Retinal pigment epithelial cell (primary cell): ENCODE measurements at regions not wholly inside any gene's neighbourhood (a gene's known extent, or its start where the extent isn't known, plus 50 kb on each side); places are given as distances from the start of the nearest gene placed in this dataset.

Source experiments
- DNase-seq: peaks from one replicate; pipeline ENCODE4 v3.0.0-alpha.2; 2010; ENCODE audit warnings: low read depth
- H3K4me3 ChIP-seq: 2 replicates; pipeline ENCODE4 v1.5.1; 2011; ENCODE audit warnings: mild to moderate bottlenecking, low read length, control low read depth, moderate library complexity
- TF ChIP-seq, protein P1 (sequence below): conservative IDR thresholded peaks from 2 replicates; pipeline ENCODE4 v1.5.1; 2011; ENCODE audit warnings: low read depth, low read length, control low read depth, inconsistent platforms

DNA sequence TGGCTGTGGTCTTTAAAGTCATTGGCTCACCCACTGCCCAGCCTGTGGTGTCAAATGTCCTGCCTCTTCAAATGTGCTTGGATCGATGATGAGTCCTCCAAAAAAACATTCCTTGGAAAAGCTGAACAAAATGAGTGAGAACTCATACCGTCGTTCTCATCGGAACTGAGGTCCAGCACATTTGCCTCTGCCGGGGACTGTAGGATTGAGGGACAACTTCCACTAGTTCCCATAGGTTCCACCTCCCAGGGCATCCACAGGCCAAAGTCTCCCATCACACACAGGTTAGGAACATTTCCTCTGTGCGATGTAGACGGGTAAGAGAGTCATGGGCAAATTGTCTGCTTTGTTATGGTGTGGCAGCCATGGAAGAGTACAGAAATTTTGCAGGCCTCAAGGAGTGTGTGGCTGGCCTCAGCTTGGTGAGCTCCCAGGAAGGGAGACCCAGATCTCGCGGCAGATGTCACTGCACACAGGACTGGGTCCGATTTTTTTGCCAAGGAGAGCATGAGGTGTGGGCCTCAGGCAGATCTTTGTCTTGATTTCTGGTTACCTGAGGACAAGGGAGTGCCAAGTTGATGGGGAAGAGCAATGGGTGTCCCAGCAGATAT lies 115.7 kb downstream of the SNRPN start:
- TF ChIP-seq, protein P1, sequence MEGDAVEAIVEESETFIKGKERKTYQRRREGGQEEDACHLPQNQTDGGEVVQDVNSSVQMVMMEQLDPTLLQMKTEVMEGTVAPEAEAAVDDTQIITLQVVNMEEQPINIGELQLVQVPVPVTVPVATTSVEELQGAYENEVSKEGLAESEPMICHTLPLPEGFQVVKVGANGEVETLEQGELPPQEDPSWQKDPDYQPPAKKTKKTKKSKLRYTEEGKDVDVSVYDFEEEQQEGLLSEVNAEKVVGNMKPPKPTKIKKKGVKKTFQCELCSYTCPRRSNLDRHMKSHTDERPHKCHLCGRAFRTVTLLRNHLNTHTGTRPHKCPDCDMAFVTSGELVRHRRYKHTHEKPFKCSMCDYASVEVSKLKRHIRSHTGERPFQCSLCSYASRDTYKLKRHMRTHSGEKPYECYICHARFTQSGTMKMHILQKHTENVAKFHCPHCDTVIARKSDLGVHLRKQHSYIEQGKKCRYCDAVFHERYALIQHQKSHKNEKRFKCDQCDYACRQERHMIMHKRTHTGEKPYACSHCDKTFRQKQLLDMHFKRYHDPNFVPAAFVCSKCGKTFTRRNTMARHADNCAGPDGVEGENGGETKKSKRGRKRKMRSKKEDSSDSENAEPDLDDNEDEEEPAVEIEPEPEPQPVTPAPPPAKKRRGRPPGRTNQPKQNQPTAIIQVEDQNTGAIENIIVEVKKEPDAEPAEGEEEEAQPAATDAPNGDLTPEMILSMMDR = no peak
- no peak overlapping the region for H3K4me3 ChIP-seq
- DNase-seq = no peak

GRCh38 chr15:25072857-25073476 lies 118.2 kb downstream of the SNRPN start:
- DNase-seq = no peak
- H3K4me3 ChIP-seq = no peak overlapping the region
- TF ChIP-seq, protein P1 = no peak

GRCh38 chr15:25087137-25087536 lies 132.3 kb downstream of the SNRPN start:
- DNase-seq = no peak
- TF ChIP-seq, protein P1 = no peak
- H3K4me3 ChIP-seq = no peak overlapping the region

DNA sequence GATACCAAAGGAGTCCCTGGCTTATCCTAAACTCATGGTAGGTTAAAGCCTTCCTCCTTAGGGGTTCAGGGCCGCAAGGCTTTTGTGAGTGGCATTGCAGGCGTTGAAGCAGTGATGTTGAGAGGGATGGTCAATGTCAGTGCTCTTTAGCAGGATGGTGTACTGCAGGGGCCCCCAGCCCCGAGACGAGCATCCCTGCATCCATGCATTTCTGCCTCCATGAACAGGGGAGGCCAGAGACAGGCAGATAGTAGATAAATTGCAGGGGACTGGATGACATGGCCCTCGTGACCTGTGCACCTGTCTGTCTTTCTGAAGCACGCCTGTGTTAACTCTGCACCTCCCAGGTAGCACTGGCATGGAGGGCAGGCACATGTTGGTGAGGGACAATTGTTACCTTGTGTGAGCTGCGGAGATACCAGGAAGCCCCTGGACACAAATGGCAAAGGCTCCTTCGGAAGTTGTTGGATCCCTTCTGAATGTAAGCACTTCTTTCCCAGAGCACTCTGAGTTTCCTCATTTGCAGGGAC lies 133.5 kb downstream of the SNRPN start:
- no peak overlapping the region for H3K4me3 ChIP-seq
- TF ChIP-seq, protein P1 = no peak
- DNase-seq = no peak

GRCh38 chr15:25089577-25089976 lies 134.8 kb downstream of the SNRPN start:
- no peak for DNase-seq
- TF ChIP-seq, protein P1 = no peak
- no peak overlapping the region for H3K4me3 ChIP-seq

- DNase-seq = no peak
- TF ChIP-seq, protein P1 = no peak
- H3K4me3 ChIP-seq = no peak overlapping the region
Measured at GRCh38 chr15:25090073-25090733, 135.4 kb downstream of the SNRPN start.
